IMR-90 (cell line): ENCODE measurements at regions not wholly inside any gene's neighbourhood (a gene's known extent, or its start where the extent isn't known, plus 50 kb on each side); places are given as distances from the start of the nearest gene placed in this dataset.

Experiments
- ATAC-seq: fragments of 200-7000 bp; cut with Tn5 transposase; 2 replicates; pipeline ENCODE4 v1.9.1; 2020; ENCODE audit warnings: low read depth, mild to moderate bottlenecking, moderate library complexity
- BruUV-seq: library from RNA; stranded (reverse); fragments of 400-500 nt; replicated peaks from 2 replicates; lab custom pipeline; 2021; lab: Mats Ljungman, UMichigan
- CTCF ChIA-PET: fragments of 300-600 bp; formaldehyde crosslinking; extraction: SDS; loops from one replicate; lab custom pipeline; 2021; ENCODE audit warnings: antibody characterized with exemption; lab: Yijun Ruan, JAX
- POLR2A ChIA-PET: fragments of 300-600 bp; sonication (Branson Sonifier 250); formaldehyde crosslinking; loops from one replicate; lab custom pipeline; 2022; ENCODE audit warnings: antibody characterized with exemption; ENCODE audit not compliant: unreplicated experiment; lab: Charles Lee
- DNase-seq: peaks from one replicate; pipeline ENCODE4 v3.0.0; 2013
- H2AFZ ChIP-seq: replicated peaks from 2 replicates; pipeline ENCODE3; 2013; ENCODE audit warnings: low read length, mild to moderate bottlenecking; ENCODE audit not compliant: poor library complexity
- H2AK5ac ChIP-seq: 2 replicates; pipeline ENCODE4 v1.6.1; 2013; ENCODE audit warnings: low read depth, low read length, inconsistent platforms
- H2AK9ac ChIP-seq: replicated peaks from 2 replicates; pipeline ENCODE3; 2013; ENCODE audit warnings: mild to moderate bottlenecking, low read depth, low read length, moderate library complexity; ENCODE audit not compliant: poor library complexity
- H2BK120ac ChIP-seq: 2 replicates; pipeline ENCODE4 v1.6.1; 2013; ENCODE audit warnings: low read depth, low read length, inconsistent platforms
- H2BK15ac ChIP-seq: 3 replicates; pipeline ENCODE4 v1.6.1; 2013; ENCODE audit warnings: low read depth, low read length, inconsistent platforms
- H2BK20ac ChIP-seq: 2 replicates; pipeline ENCODE4 v1.6.1; 2013; ENCODE audit warnings: low read depth, mild to moderate bottlenecking, inconsistent platforms, low read length, moderate library complexity
- H2BK5ac ChIP-seq: 2 replicates; pipeline ENCODE4 v1.6.1; 2013; ENCODE audit warnings: mild to moderate bottlenecking, low read depth, low read length, inconsistent platforms; ENCODE audit not compliant: poor library complexity, severe bottlenecking
- H3K14ac ChIP-seq: replicated peaks from 2 replicates; pipeline ENCODE4 v1.6.1; 2013; ENCODE audit warnings: low read depth, low read length, inconsistent platforms
- H3K18ac ChIP-seq: 2 replicates; pipeline ENCODE4 v1.6.1; 2013; ENCODE audit warnings: low read depth, low read length, control low read depth
- H3K23ac ChIP-seq: 2 replicates; pipeline ENCODE4 v1.6.1; 2013; ENCODE audit warnings: low read depth, low read length, inconsistent platforms
- H3K27ac ChIP-seq: 2 replicates; pipeline ENCODE4 v1.5.1; 2013; ENCODE audit warnings: mild to moderate bottlenecking, control low read depth, low read length; ENCODE audit not compliant: insufficient read depth
- H3K27me3 ChIP-seq: 2 replicates; pipeline ENCODE4 v1.6.1; 2013; ENCODE audit warnings: low read length; ENCODE audit not compliant: control insufficient read depth, insufficient read depth
- H3K36me3 ChIP-seq: 2 replicates; pipeline ENCODE4 v1.6.1; 2013; ENCODE audit warnings: low read length, mixed read lengths; ENCODE audit not compliant: control insufficient read depth, insufficient read depth
- H3K4ac ChIP-seq: 2 replicates; pipeline ENCODE4 v1.6.1; 2013; ENCODE audit warnings: low read depth, low read length, inconsistent platforms
- H3K4me1 ChIP-seq: 2 replicates; pipeline ENCODE4 v1.6.1; 2013; ENCODE audit warnings: low read length, mixed read lengths; ENCODE audit not compliant: control insufficient read depth, insufficient read depth
- H3K4me2 ChIP-seq: 2 replicates; pipeline ENCODE4 v1.6.1; 2013; ENCODE audit warnings: low read depth, mild to moderate bottlenecking, control low read depth, low read length, moderate library complexity
- H3K4me3 ChIP-seq: 2 replicates; pipeline ENCODE4 v1.5.1; 2013; ENCODE audit warnings: low read depth, mild to moderate bottlenecking, control low read depth, low read length, moderate library complexity; ENCODE audit not compliant: insufficient read depth
- H3K56ac ChIP-seq: 2 replicates; pipeline ENCODE4 v1.6.1; 2013; ENCODE audit warnings: low read length, inconsistent platforms; ENCODE audit not compliant: insufficient read depth; ENCODE audit errors: extremely low read depth
- H3K79me1 ChIP-seq, 2 experiments: 2 replicates each; pipeline ENCODE4 v1.6.1; 2013; ENCODE audit warnings: low read length in 2 of 2, inconsistent platforms in 1 of 2, low read depth in 1 of 2
- H3K9ac ChIP-seq: 2 replicates; pipeline ENCODE4 v1.6.1; 2013; ENCODE audit warnings: low read depth, low read length, control low read depth
- H3K9me1 ChIP-seq: 2 replicates; pipeline ENCODE4 v1.6.1; 2013; ENCODE audit warnings: low read length, inconsistent platforms; ENCODE audit not compliant: insufficient read depth
- H3K9me3 ChIP-seq: 2 replicates; pipeline ENCODE4 v1.6.1; 2013; ENCODE audit warnings: low read length; ENCODE audit not compliant: control insufficient read depth, insufficient read depth
- H4K20me1 ChIP-seq: 2 replicates; pipeline ENCODE4 v1.6.1; 2013; ENCODE audit warnings: low read length, inconsistent platforms; ENCODE audit not compliant: insufficient read depth
- H4K5ac ChIP-seq: 2 replicates; pipeline ENCODE4 v1.6.1; 2013; ENCODE audit warnings: mild to moderate bottlenecking, low read depth, low read length, control low read depth
- H4K8ac ChIP-seq, 2 experiments: 2 replicates each; pipeline ENCODE4 v1.6.1; 2013; ENCODE audit warnings: low read depth in 2 of 2, low read length in 2 of 2, control low read depth in 1 of 2, inconsistent platforms in 1 of 2
- H4K91ac ChIP-seq: 2 replicates; pipeline ENCODE4 v1.6.1; 2013; ENCODE audit warnings: low read depth, low read length, inconsistent platforms; ENCODE audit not compliant: insufficient read depth
- CEBPB ChIP-seq: IDR thresholded peaks from 2 replicates; pipeline ENCODE4 v1.6.1; 2012; ENCODE audit warnings: low read depth, low read length, improper control_type of control experiment
- CHD1 ChIP-seq: IDR thresholded peaks from 2 replicates; pipeline ENCODE4 v1.6.1; 2012; ENCODE audit warnings: low read depth, low read length, improper control_type of control experiment
- FOS ChIP-seq: fragments of 150-350 bp; IDR thresholded peaks from 2 replicates; pipeline ENCODE4 v1.6.1; 2016; ENCODE audit warnings: low read depth, low read length
- MAFK ChIP-seq: IDR thresholded peaks from 2 replicates; pipeline ENCODE4 v1.6.1; 2012; ENCODE audit warnings: low read depth, low read length, improper control_type of control experiment
- MAZ ChIP-seq: IDR thresholded peaks from 2 replicates; pipeline ENCODE4 v1.6.1; 2012; ENCODE audit warnings: low read depth, mild to moderate bottlenecking, low read length, improper control_type of control experiment, moderate library complexity, borderline replicate concordance
- NFE2L2 ChIP-seq: fragments of 150-350 bp; IDR thresholded peaks from 2 replicates; pipeline ENCODE4 v1.6.1; 2016; ENCODE audit warnings: low read depth, mild to moderate bottlenecking, low read length
- POLR2A ChIP-seq: IDR thresholded peaks from 2 replicates; pipeline ENCODE4 v1.6.1; 2012; ENCODE audit warnings: mild to moderate bottlenecking, low read depth, low read length
- RCOR1 ChIP-seq: IDR thresholded peaks from 2 replicates; pipeline ENCODE4 v1.6.1; 2012; ENCODE audit warnings: mild to moderate bottlenecking, low read length, improper control_type of control experiment; ENCODE audit not compliant: insufficient replicate concordance
- RFX5 ChIP-seq: IDR thresholded peaks from 2 replicates; pipeline ENCODE4 v1.8.0; 2012; ENCODE audit warnings: low read depth, mild to moderate bottlenecking, low read length, moderate library complexity
- SMC3 ChIP-seq: fragments of 150-350 bp; IDR thresholded peaks from 2 replicates; pipeline ENCODE4 v1.6.1; 2016; ENCODE audit warnings: low read depth, mild to moderate bottlenecking, antibody characterized with exemption, low read length, moderate library complexity
- WGBS, 2 experiments: methylation state at CpG; one replicate each; pipeline versions ENCODE4 v1.1.5 to v1.1.7; 2013; ENCODE audit warnings: missing lambda C conversion rate in 2 of 2; ENCODE audit not compliant: insufficient read length in 1 of 2; ENCODE audit errors: extremely low coverage in 2 of 2; 5-methylcytosine and 5-hydroxymethylcytosine counted together
- dilution Hi-C: fragments of 300-500 bp; cut with HindIII; formaldehyde crosslinking; loops from one replicate; pipeline ENCODE4 v1.14.3; 2018; ENCODE audit warnings: low sequenced_read_pairs; ENCODE audit not compliant: unreplicated experiment
- in situ Hi-C: fragments of 300-500 bp; cut with MboI; formaldehyde crosslinking; loops from 3 replicates; pipeline ENCODE4 v1.14.3; 2019; ENCODE audit warnings: low sequenced_read_pairs, inconsistent platforms, mixed read lengths
- intact Hi-C: fragments of 100-400 bp; cut with micrococcal nuclease; formaldehyde crosslinking; loops from 2 replicates; pipeline ENCODE4 v1.10.0; 2022
- TF ChIP-seq, protein P1 (sequence below): conservative IDR thresholded peaks from 2 replicates; pipeline ENCODE4 v1.5.1; 2012; ENCODE audit warnings: mild to moderate bottlenecking, low read depth, low read length, improper control_type of control experiment
- TF ChIP-seq, protein P2 (sequence below): fragments of 150-350 bp; IDR thresholded peaks from 2 replicates; pipeline ENCODE4 v1.6.1; 2016; ENCODE audit warnings: low read depth, mild to moderate bottlenecking, low read length, moderate library complexity, borderline replicate concordance
- TF ChIP-seq, protein P3 (sequence below): fragments of 150-350 bp; IDR thresholded peaks from 2 replicates; pipeline ENCODE4 v1.6.1; 2017; ENCODE audit warnings: mild to moderate bottlenecking, antibody characterized with exemption, low read length, low read depth

DNA sequence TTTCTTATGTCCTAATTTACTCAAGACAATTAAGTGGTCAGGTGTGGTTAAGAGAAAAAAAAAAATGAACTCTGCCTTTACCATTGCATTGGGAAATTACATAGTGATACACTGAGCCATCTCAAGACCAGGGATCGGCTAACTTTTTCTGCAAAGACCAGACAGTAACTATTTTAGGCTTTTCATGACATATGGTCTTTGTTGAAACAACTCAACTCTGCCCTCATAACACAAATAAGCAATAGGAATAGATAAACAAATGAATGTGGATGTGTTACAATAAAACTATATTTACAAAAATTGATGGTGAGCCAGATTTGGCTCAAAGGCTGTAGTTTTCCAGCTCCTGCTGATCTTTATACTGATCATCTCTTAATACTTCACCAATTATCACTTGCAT is 632.6 kb upstream of the INTU start:
- Histone ChIP-seq H4K5ac (no peak overlapping the region), H3K4ac (no peak overlapping the region), H3K14ac (no peak overlapping the region), H3K56ac (no peak overlapping the region), H3K27me3 (no peaks in the 10 kb centered on the region), H3K36me3 (no peaks in the 10 kb centered on the region), H4K20me1 (no peaks in the 10 kb centered on the region), H2BK20ac (no peak overlapping the region), H3K4me2 (no peak overlapping the region), H3K9me3 (no peaks in the 10 kb centered on the region), H3K4me3 (no peak overlapping the region), H2BK15ac (no peak overlapping the region), H4K91ac (no peak overlapping the region), H4K8ac (no peak overlapping the region), H2AK9ac (no peak overlapping the region), H3K18ac (no peak overlapping the region), H3K4me1 (no peaks in the 10 kb centered on the region), H2AFZ (no peak overlapping the region), H3K27ac (no peak overlapping the region), H2AK5ac (no peak overlapping the region), H3K79me1 (no peaks in the 10 kb centered on the region), H3K9ac (no peak overlapping the region), H2BK5ac (no peak overlapping the region), H3K9me1 (no peaks in the 10 kb centered on the region), H3K23ac (no peak overlapping the region), H2BK120ac (no peak overlapping the region)
- intact Hi-C loops = no loop called here
- in situ Hi-C loops = no loop called here
- no CpG with 5 or more reads among the region's 1 CpG for WGBS, 2 experiments
- peak; percentile 53; the same call in 1 of the 2 replicates for ATAC-seq
- no peak for TF ChIP-seq POLR2A
- TF ChIP-seq NFE2L2 = no peak
- TF ChIP-seq, protein P1, sequence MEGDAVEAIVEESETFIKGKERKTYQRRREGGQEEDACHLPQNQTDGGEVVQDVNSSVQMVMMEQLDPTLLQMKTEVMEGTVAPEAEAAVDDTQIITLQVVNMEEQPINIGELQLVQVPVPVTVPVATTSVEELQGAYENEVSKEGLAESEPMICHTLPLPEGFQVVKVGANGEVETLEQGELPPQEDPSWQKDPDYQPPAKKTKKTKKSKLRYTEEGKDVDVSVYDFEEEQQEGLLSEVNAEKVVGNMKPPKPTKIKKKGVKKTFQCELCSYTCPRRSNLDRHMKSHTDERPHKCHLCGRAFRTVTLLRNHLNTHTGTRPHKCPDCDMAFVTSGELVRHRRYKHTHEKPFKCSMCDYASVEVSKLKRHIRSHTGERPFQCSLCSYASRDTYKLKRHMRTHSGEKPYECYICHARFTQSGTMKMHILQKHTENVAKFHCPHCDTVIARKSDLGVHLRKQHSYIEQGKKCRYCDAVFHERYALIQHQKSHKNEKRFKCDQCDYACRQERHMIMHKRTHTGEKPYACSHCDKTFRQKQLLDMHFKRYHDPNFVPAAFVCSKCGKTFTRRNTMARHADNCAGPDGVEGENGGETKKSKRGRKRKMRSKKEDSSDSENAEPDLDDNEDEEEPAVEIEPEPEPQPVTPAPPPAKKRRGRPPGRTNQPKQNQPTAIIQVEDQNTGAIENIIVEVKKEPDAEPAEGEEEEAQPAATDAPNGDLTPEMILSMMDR = no peak
- TF ChIP-seq, protein P2, sequence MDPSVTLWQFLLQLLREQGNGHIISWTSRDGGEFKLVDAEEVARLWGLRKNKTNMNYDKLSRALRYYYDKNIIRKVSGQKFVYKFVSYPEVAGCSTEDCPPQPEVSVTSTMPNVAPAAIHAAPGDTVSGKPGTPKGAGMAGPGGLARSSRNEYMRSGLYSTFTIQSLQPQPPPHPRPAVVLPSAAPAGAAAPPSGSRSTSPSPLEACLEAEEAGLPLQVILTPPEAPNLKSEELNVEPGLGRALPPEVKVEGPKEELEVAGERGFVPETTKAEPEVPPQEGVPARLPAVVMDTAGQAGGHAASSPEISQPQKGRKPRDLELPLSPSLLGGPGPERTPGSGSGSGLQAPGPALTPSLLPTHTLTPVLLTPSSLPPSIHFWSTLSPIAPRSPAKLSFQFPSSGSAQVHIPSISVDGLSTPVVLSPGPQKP = no peak
- TF ChIP-seq CHD1 = no peak
- no peak for TF ChIP-seq RFX5
- no peak for TF ChIP-seq CEBPB
- no peak for TF ChIP-seq MAFK
- no peak for TF ChIP-seq RCOR1
- TF ChIP-seq FOS = no peak
- no peak for TF ChIP-seq SMC3
- TF ChIP-seq, protein P3, sequence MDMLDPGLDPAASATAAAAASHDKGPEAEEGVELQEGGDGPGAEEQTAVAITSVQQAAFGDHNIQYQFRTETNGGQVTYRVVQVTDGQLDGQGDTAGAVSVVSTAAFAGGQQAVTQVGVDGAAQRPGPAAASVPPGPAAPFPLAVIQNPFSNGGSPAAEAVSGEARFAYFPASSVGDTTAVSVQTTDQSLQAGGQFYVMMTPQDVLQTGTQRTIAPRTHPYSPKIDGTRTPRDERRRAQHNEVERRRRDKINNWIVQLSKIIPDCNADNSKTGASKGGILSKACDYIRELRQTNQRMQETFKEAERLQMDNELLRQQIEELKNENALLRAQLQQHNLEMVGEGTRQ = no peak
- TF ChIP-seq MAZ = no peak
- no TSS peak for BruUV-seq
- DNase-seq = peak; percentile 59
- CTCF ChIA-PET = no interaction called here
- POLR2A ChIA-PET = no interaction called here
- dilution Hi-C loops = no loop called here
